HEK293T (cell line): ENCODE measurements at regions not wholly inside any gene's neighbourhood (a gene's known extent, or its start where the extent isn't known, plus 50 kb on each side); places are given as distances from the start of the nearest gene placed in this dataset.
"Not testable (repeated sequence)": the region's sequence is repeated elsewhere in the genome, so short reads cannot be mapped to it uniquely, and the experiment has no call there.

Experiments used
- CTCF ChIA-PET: fragments of 350-600 bp; formaldehyde crosslinking; extraction: SDS; loops from one replicate; lab custom pipeline; 2021; ENCODE audit warnings: antibody characterized with exemption, inconsistent platforms; lab: Yijun Ruan, JAX
- POLR2A ChIA-PET: fragments of 350-600 bp; formaldehyde crosslinking; extraction: SDS; loops from one replicate; lab custom pipeline; 2020; ENCODE audit warnings: antibody characterized with exemption, inconsistent platforms; lab: Yijun Ruan, JAX
- DNase-seq: peaks from one replicate; pipeline ENCODE4 v3.0.0; 2012; ENCODE audit warnings: mixed read lengths; ENCODE audit errors: extremely low spot score
- ARNT ChIP-seq: fragments of 450-650 bp; IDR thresholded peaks from 2 replicates; pipeline ENCODE4 v1.6.1; 2017; ENCODE audit warnings: mild to moderate bottlenecking
- BHLHE40 ChIP-seq: fragments of 450-650 bp; IDR thresholded peaks from 2 replicates; pipeline ENCODE4 v1.6.1; 2016; ENCODE audit warnings: mild to moderate bottlenecking, moderate library complexity, borderline replicate concordance
- CTBP1 ChIP-seq: fragments of 450-650 bp; IDR thresholded peaks from 2 replicates; pipeline ENCODE4 v1.6.1; 2016; ENCODE audit warnings: borderline replicate concordance
- ELF4 ChIP-seq: fragments of 450-650 bp; IDR thresholded peaks from 2 replicates; pipeline ENCODE4 v1.6.1; 2017; ENCODE audit warnings: antibody characterized with exemption
- FOXA1 ChIP-seq: fragments of 450-650 bp; IDR thresholded peaks from 2 replicates; pipeline ENCODE4 v1.6.1; 2016; ENCODE audit warnings: mild to moderate bottlenecking
- FOXK2 ChIP-seq: fragments of 450-650 bp; IDR thresholded peaks from 2 replicates; pipeline ENCODE4 v1.6.1; 2016; ENCODE audit warnings: mild to moderate bottlenecking
- FOXM1 ChIP-seq: fragments of 450-650 bp; IDR thresholded peaks from 2 replicates; pipeline ENCODE4 v1.6.1; 2017; ENCODE audit warnings: mild to moderate bottlenecking, borderline replicate concordance
- HDGF ChIP-seq: fragments of 450-650 bp; IDR thresholded peaks from 2 replicates; pipeline ENCODE4 v1.6.1; 2017; ENCODE audit warnings: antibody characterized with exemption, borderline replicate concordance
- L3MBTL2 ChIP-seq: fragments of 450-650 bp; conservative IDR thresholded peaks from 2 replicates; pipeline ENCODE4 v1.6.1; 2016; ENCODE audit warnings: mild to moderate bottlenecking
- LEF1 ChIP-seq: fragments of 450-650 bp; IDR thresholded peaks from 2 replicates; pipeline ENCODE4 v1.6.1; 2017; ENCODE audit warnings: mild to moderate bottlenecking, borderline replicate concordance
- NFRKB ChIP-seq: fragments of 450-650 bp; IDR thresholded peaks from 2 replicates; pipeline ENCODE4 v1.6.1; 2016; ENCODE audit warnings: mild to moderate bottlenecking, moderate library complexity
- SP1 ChIP-seq: fragments of 450-650 bp; IDR thresholded peaks from 2 replicates; pipeline ENCODE4 v1.6.1; 2017
- SUZ12 ChIP-seq: fragments of 450-650 bp; IDR thresholded peaks from 2 replicates; pipeline ENCODE4 v1.6.1; 2016; ENCODE audit warnings: mild to moderate bottlenecking
- TARDBP ChIP-seq: fragments of 450-650 bp; IDR thresholded peaks from 2 replicates; pipeline ENCODE4 v1.6.1; 2016
- ZNF384 ChIP-seq: fragments of 450-650 bp; IDR thresholded peaks from 2 replicates; pipeline ENCODE4 v1.6.1; 2016
- TF ChIP-seq, protein P1 (sequence below): fragments of 450-650 bp; IDR thresholded peaks from 2 replicates; pipeline ENCODE4 v1.6.1; 2016

DNA sequence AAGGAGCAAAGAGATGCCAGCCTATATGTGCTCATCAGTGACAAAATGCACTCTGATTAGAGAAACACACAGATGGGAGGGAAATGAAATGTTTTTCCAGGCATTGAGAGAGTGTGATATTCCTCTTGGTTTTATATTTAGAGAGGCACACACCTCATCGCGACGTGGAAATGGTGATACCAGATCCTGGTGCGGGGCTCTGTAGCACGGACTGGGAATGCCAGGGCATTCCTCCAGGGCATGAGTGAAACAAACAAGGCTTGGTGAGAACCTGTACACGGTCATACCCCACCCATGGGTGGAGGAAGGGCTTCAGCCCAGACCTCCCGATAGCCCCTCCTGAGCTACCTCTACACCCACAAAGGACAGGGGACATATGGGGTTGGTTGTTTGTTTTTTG, 280.2 kb downstream of the C16orf95 start:
- DNase-seq: no peak
- CTCF ChIA-PET: no interaction called here
- TF ChIP-seq SP1 (no peak), ELF4 (no peak), LEF1 (no peak), ARNT (no peak), SUZ12 (no peak), FOXK2 (no peak), BHLHE40 (no peak), TARDBP (no peak)
- POLR2A ChIA-PET: no interaction called here

DNA sequence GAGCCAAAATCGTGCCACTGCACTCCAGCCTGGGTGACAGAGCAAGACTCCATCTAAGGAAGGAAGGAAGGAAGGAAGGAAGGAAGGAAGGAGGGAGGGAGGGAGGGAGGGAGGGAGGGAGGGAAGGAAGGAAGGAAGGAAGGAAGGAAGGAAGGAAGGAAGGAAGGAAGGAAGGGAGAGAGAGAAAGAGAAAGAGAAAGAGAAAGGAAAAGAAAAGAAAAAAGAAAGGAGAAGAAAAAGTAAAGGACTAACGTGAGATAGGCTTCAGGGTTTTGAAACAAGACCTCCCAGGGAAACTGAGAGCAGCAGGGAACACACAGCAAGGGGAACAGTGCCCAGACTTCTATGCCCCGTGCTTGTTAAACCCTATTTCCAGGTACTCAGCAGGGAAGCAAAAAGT, 278.7 kb downstream of the C16orf95 start:
- CTCF ChIA-PET, DNase-seq, POLR2A ChIA-PET: not testable (repeated sequence)

- DNase-seq: no peak
- POLR2A ChIA-PET: no interaction called here
- CTCF ChIA-PET: interaction anchor here (0.6 kb wide), 1 partner anchor 22 kb away, joined by 3 read pairs; no protein-coding TSS in a partner anchor
- TF ChIP-seq TARDBP (no peak), HDGF (no peak), LEF1 (no peak), L3MBTL2 (no peak), SUZ12 (no peak), BHLHE40 (no peak), ZNF384 (no peak), ELF4 (no peak), FOXM1 (no peak), ARNT (no peak), FOXA1 (no peak), NFRKB (no peak), SP1 (no peak), CTBP1 (no peak), FOXK2 (no peak)
- TF ChIP-seq, protein P1, sequence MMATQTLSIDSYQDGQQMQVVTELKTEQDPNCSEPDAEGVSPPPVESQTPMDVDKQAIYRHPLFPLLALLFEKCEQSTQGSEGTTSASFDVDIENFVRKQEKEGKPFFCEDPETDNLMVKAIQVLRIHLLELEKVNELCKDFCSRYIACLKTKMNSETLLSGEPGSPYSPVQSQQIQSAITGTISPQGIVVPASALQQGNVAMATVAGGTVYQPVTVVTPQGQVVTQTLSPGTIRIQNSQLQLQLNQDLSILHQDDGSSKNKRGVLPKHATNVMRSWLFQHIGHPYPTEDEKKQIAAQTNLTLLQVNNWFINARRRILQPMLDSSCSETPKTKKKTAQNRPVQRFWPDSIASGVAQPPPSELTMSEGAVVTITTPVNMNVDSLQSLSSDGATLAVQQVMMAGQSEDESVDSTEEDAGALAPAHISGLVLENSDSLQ: no peak
Measured at GRCh38 chr16:87040169-87041117, 276.7 kb downstream of the C16orf95 start.

- ChIA-PET CTCF (no interaction called here), POLR2A (no interaction called here)
- DNase-seq: no peak
- no peak for TF ChIP-seq FOXK2
- no peak for TF ChIP-seq FOXM1
- no peak for TF ChIP-seq L3MBTL2
- TF ChIP-seq, protein P1: no peak
- TF ChIP-seq TARDBP: no peak
- TF ChIP-seq LEF1: no peak
- no peak for TF ChIP-seq FOXA1
- no peak for TF ChIP-seq HDGF
- no peak for TF ChIP-seq SP1
- no peak for TF ChIP-seq SUZ12
- TF ChIP-seq NFRKB: no peak
- TF ChIP-seq ARNT: no peak
Measured at GRCh38 chr16:87041286-87041685, 275.9 kb downstream of the C16orf95 start.

- TF ChIP-seq FOXK2 (no peak), TARDBP (no peak), ELF4 (no peak), FOXM1 (no peak), L3MBTL2 (no peak), HDGF (no peak), CTBP1 (no peak), BHLHE40 (no peak), FOXA1 (no peak)
- DNase-seq: no peak
- CTCF ChIA-PET: interaction anchor here (0.6 to 1.0 kb wide), 3 partner anchors 10 to 286 kb away, joined by 3 to 4 read pairs (median 3); no protein-coding TSS in a partner anchor
- POLR2A ChIA-PET: interaction anchor here (0.6 to 0.7 kb wide), 2 partner anchors 60 to 235 kb away, joined by 3 read pairs; no protein-coding TSS in a partner anchor
Measured at GRCh38 chr16:87042551-87043230, 274.5 kb downstream of the C16orf95 start.

- CTCF ChIA-PET: interaction anchor here (0.6 to 1.0 kb wide), 3 partner anchors 9 to 635 kb away, joined by 3 read pairs; no protein-coding TSS in a partner anchor
- no peak for TF ChIP-seq TARDBP
- TF ChIP-seq NFRKB: no peak
- no peak for TF ChIP-seq FOXK2
- TF ChIP-seq ARNT: no peak
- no peak for TF ChIP-seq FOXM1
- no peak for TF ChIP-seq ELF4
- no peak for TF ChIP-seq SUZ12
- no peak for TF ChIP-seq L3MBTL2
- TF ChIP-seq BHLHE40: no peak
- TF ChIP-seq HDGF: no peak
- no peak for TF ChIP-seq FOXA1
- no peak for TF ChIP-seq CTBP1
- TF ChIP-seq LEF1: no peak
- TF ChIP-seq, protein P1: no peak
- TF ChIP-seq ZNF384: no peak
- no peak for TF ChIP-seq SP1
- no peak for DNase-seq
- POLR2A ChIA-PET: interaction anchor here (0.7 to 1.2 kb wide), 2 partner anchors 60 to 488 kb away, joined by 3 read pairs; partner anchors contain the start of gene MTHFSD
Measured at GRCh38 chr16:87043231-87044031, 273.8 kb downstream of the C16orf95 start.
